ENCODE measurements at regions not wholly inside any gene's neighbourhood (a gene's known extent, or its start where the extent isn't known, plus 50 kb on each side); places are given as distances from the start of the nearest gene placed in this dataset.

- H3K9me3 ChIP-seq (ENCODE audit: insufficient read depth, low read depth, low read length) = peaks cover 6% of the 10 kb centered on the region
- H4K20me1 ChIP-seq (ENCODE audit: insufficient read depth, low read length) = no peaks in the 10 kb centered on the region
- Mint-ChIP-seq H3K27me3 (ENCODE audit: low read depth, unreplicated experiment) (peaks cover 2% of the 10 kb centered on the region), H3K4me1 (ENCODE audit: low read depth, unreplicated experiment) (no peaks in the 10 kb centered on the region), H3K4me3 (ENCODE audit: unreplicated experiment) (no peak overlapping the region), H3K9me3 (ENCODE audit: unreplicated experiment) (peaks cover 2% of the 10 kb centered on the region), H3K27ac (ENCODE audit: unreplicated experiment) (no peak overlapping the region), H3K36me3 (ENCODE audit: low read depth, unreplicated experiment) (no peaks in the 10 kb centered on the region)
- H2AFZ ChIP-seq (ENCODE audit: low read depth, low read length) = no peak overlapping the region
- H3K79me2 ChIP-seq (ENCODE audit: insufficient read depth, low read length) = no peaks in the 10 kb centered on the region
- TF ChIP-seq CTCF (IDR thresholded peaks at IDR 0.05; ENCODE audit: insufficient read depth, low read depth, low read length) (no peak), EZH2 (IDR thresholded peaks at IDR 0.05; ENCODE audit: insufficient read depth, low read length) (no peak)
- no peak overlapping the region for H3K27ac ChIP-seq (ENCODE audit: low read depth, low read length)
- FAIRE-seq (no peak), DNase-seq (ENCODE audit: low read depth) (no peak)
- no peak overlapping the region for H3K4me2 ChIP-seq (ENCODE audit: low read length)
- no peaks in the 10 kb centered on the region for H3K36me3 ChIP-seq (ENCODE audit: insufficient read depth, low read length)
- H3K4me3 ChIP-seq (ENCODE audit: insufficient read depth, low read depth, low read length) = no peak overlapping the region
- H3K4me1 ChIP-seq (ENCODE audit: insufficient read depth, low read length) = no peaks in the 10 kb centered on the region
- H3K9ac ChIP-seq (ENCODE audit: low read length) = no peak overlapping the region
- no peaks in the 10 kb centered on the region for H3K27me3 ChIP-seq (ENCODE audit: insufficient read depth, low read length)
Observed at GRCh38 chr13:22937241-22937640, 243.5 kb upstream of the SGCG start.

GRCh38 chr13:22937953-22938352 lies 242.8 kb upstream of the SGCG start:
- no peaks in the 10 kb centered on the region for H3K36me3 Mint-ChIP-seq (ENCODE audit: low read depth, unreplicated experiment)
- H3K79me2 ChIP-seq (ENCODE audit: insufficient read depth, low read length) = no peaks in the 10 kb centered on the region
- peaks cover 2% of the 10 kb centered on the region for H3K9me3 Mint-ChIP-seq (ENCODE audit: unreplicated experiment)
- H3K4me2 ChIP-seq (ENCODE audit: low read length) = no peak overlapping the region
- H3K27ac Mint-ChIP-seq (ENCODE audit: unreplicated experiment) = no peak overlapping the region
- H3K36me3 ChIP-seq (ENCODE audit: insufficient read depth, low read length) = no peaks in the 10 kb centered on the region
- no peak overlapping the region for H3K9ac ChIP-seq (ENCODE audit: low read length)
- H3K4me1 Mint-ChIP-seq (ENCODE audit: low read depth, unreplicated experiment) = no peaks in the 10 kb centered on the region
- H3K27me3 Mint-ChIP-seq (ENCODE audit: low read depth, unreplicated experiment) = peaks cover 4% of the 10 kb centered on the region
- DNase-seq (ENCODE audit: low read depth) (no peak), FAIRE-seq (no peak)
- TF ChIP-seq EZH2 (IDR thresholded peaks at IDR 0.05; ENCODE audit: insufficient read depth, low read length) (no peak), CTCF (IDR thresholded peaks at IDR 0.05; ENCODE audit: insufficient read depth, low read depth, low read length) (no peak)
- H2AFZ ChIP-seq (ENCODE audit: low read depth, low read length) = no peak overlapping the region
- H3K4me1 ChIP-seq (ENCODE audit: insufficient read depth, low read length) = no peaks in the 10 kb centered on the region
- H4K20me1 ChIP-seq (ENCODE audit: insufficient read depth, low read length) = no peaks in the 10 kb centered on the region
- no peak overlapping the region for H3K4me3 Mint-ChIP-seq (ENCODE audit: unreplicated experiment)
- H3K4me3 ChIP-seq (ENCODE audit: insufficient read depth, low read depth, low read length) = no peak overlapping the region
- peaks cover 6% of the 10 kb centered on the region for H3K9me3 ChIP-seq (ENCODE audit: insufficient read depth, low read depth, low read length)
- no peaks in the 10 kb centered on the region for H3K27me3 ChIP-seq (ENCODE audit: insufficient read depth, low read length)
- H3K27ac ChIP-seq (ENCODE audit: low read depth, low read length) = no peak overlapping the region

- Mint-ChIP-seq H3K9me3 (ENCODE audit: unreplicated experiment) (peaks cover 4% of the 10 kb centered on the region), H3K4me1 (ENCODE audit: low read depth, unreplicated experiment) (no peaks in the 10 kb centered on the region), H3K36me3 (ENCODE audit: low read depth, unreplicated experiment) (no peaks in the 10 kb centered on the region), H3K27ac (ENCODE audit: unreplicated experiment) (no peak overlapping the region), H3K27me3 (ENCODE audit: low read depth, unreplicated experiment) (peaks cover 6% of the 10 kb centered on the region), H3K4me3 (ENCODE audit: unreplicated experiment) (no peak overlapping the region)
- H3K79me2 ChIP-seq (ENCODE audit: insufficient read depth, low read length) = no peaks in the 10 kb centered on the region
- no peaks in the 10 kb centered on the region for H3K27me3 ChIP-seq (ENCODE audit: insufficient read depth, low read length)
- H3K36me3 ChIP-seq (ENCODE audit: insufficient read depth, low read length) = no peaks in the 10 kb centered on the region
- no peaks in the 10 kb centered on the region for H4K20me1 ChIP-seq (ENCODE audit: insufficient read depth, low read length)
- no peak overlapping the region for H3K4me2 ChIP-seq (ENCODE audit: low read length)
- no peak for DNase-seq (ENCODE audit: low read depth)
- H3K4me1 ChIP-seq (ENCODE audit: insufficient read depth, low read length) = no peaks in the 10 kb centered on the region
- TF ChIP-seq CTCF (IDR thresholded peaks at IDR 0.05; ENCODE audit: insufficient read depth, low read depth, low read length) (no peak), EZH2 (IDR thresholded peaks at IDR 0.05; ENCODE audit: insufficient read depth, low read length) (no peak)
- H3K9ac ChIP-seq (ENCODE audit: low read length) = no peak overlapping the region
- H2AFZ ChIP-seq (ENCODE audit: low read depth, low read length) = no peak overlapping the region
- no peak overlapping the region for H3K4me3 ChIP-seq (ENCODE audit: insufficient read depth, low read depth, low read length)
- H3K9me3 ChIP-seq (ENCODE audit: insufficient read depth, low read depth, low read length) = peaks cover 6% of the 10 kb centered on the region
- no peak for FAIRE-seq
- no peak overlapping the region for H3K27ac ChIP-seq (ENCODE audit: low read depth, low read length)
Observed at GRCh38 chr13:22938576-22938975, 242.2 kb upstream of the SGCG start.
